Tibial nerve (tissue), 4 donors: ENCODE measurements at regions not wholly inside any gene's neighbourhood (a gene's known extent, or its start where the extent isn't known, plus 50 kb on each side); places are given as distances from the start of the nearest gene placed in this dataset.

Source experiments
- CTCF ChIP-seq, 5 experiments: fragments of 200-600 bp in 3 of 5; fragments of 450-650 bp in 2 of 5; sonication (generic) in 3 of 5; IDR thresholded peaks; one replicate each; pipeline ENCODE4 v1.5.1; 2016 to 2019; ENCODE audit warnings: antibody characterized with exemption in 5 of 5, mild to moderate bottlenecking in 3 of 5, moderate library complexity in 2 of 5
- EP300 ChIP-seq, 2 donors: sonication (generic); formaldehyde crosslinking; IDR thresholded peaks; one replicate each; pipeline ENCODE4 v1.6.1; 2017; ENCODE audit warnings: antibody characterized with exemption in 2 of 2, mild to moderate bottlenecking in 1 of 2
- POLR2A ChIP-seq, 2 donors: fragments of 450-650 bp; IDR thresholded peaks; one replicate each; pipeline ENCODE4 v1.6.1; 2017; ENCODE audit warnings: antibody characterized with exemption in 2 of 2, mild to moderate bottlenecking in 2 of 2, moderate library complexity in 2 of 2

- TF ChIP-seq CTCF (IDR thresholded peaks at IDR 0.05) (no peak), POLR2A (IDR thresholded peaks at IDR 0.05) (no peak), EP300 (IDR thresholded peaks at IDR 0.05) (no peak)
Measured at GRCh38 chr1:106793651-106794050, 262.8 kb upstream of the PRMT6 start.
